ENCODE measurements at regions not wholly inside any gene's neighbourhood (a gene's known extent, or its start where the extent isn't known, plus 50 kb on each side); places are given as distances from the start of the nearest gene placed in this dataset.

GRCh38 chr16:27620541-27620940, 70.6 kb downstream of the KATNIP start:
- TF ChIP-seq CTCF (IDR thresholded peaks at IDR 0.05): no peak
- TF ChIP-seq POLR2A (IDR thresholded peaks at IDR 0.05): no peak

All from heart left ventricle (tissue), 13 donors.